Tibial nerve (tissue), 4 donors: ENCODE measurements at regions not wholly inside any gene's neighbourhood (a gene's known extent, or its start where the extent isn't known, plus 50 kb on each side); places are given as distances from the start of the nearest gene placed in this dataset.

Experiments
- DNase-seq, 2 donors: peaks; one replicate each; pipeline ENCODE4 v3.0.0-alpha.2; 2019; ENCODE audit warnings: low spot score in 2 of 2
- H3K27ac ChIP-seq, 4 donors: fragments of 200-600 bp; sonication (generic) in 3 of 4; one replicate each; pipeline ENCODE4 v1.5.1; 2017 to 2019; ENCODE audit warnings: mild to moderate bottlenecking in 1 of 4
- H3K27me3 ChIP-seq, 2 donors: fragments of 200-600 bp; sonication (generic) in 1 of 2; one replicate each; pipeline versions ENCODE4 v1.5.1 to v1.6.0; 2017 to 2019
- H3K36me3 ChIP-seq, 3 donors: fragments of 200-600 bp; sonication (generic); one replicate each; pipeline ENCODE4 v1.5.1; 2018 to 2019
- H3K4me1 ChIP-seq, 4 donors: fragments of 200-600 bp; sonication (generic) in 3 of 4; one replicate each; pipeline ENCODE4 v1.5.1; 2017 to 2019
- H3K4me3 ChIP-seq, 4 donors: fragments of 200-600 bp; sonication (generic) in 3 of 4; one replicate each; pipeline ENCODE4 v1.5.1; 2017 to 2019; ENCODE audit warnings: mild to moderate bottlenecking in 1 of 4, moderate library complexity in 1 of 4
- H3K9me3 ChIP-seq, 4 donors: fragments of 200-600 bp; sonication (generic) in 3 of 4; one replicate each; pipeline ENCODE4 v1.5.1; 2017 to 2019
- EP300 ChIP-seq, 2 donors: sonication (generic); formaldehyde crosslinking; IDR thresholded peaks; one replicate each; pipeline ENCODE4 v1.6.1; 2017; ENCODE audit warnings: antibody characterized with exemption in 2 of 2, mild to moderate bottlenecking in 1 of 2
- POLR2A ChIP-seq, 2 donors: fragments of 450-650 bp; IDR thresholded peaks; one replicate each; pipeline ENCODE4 v1.6.1; 2017; ENCODE audit warnings: antibody characterized with exemption in 2 of 2, mild to moderate bottlenecking in 2 of 2, moderate library complexity in 2 of 2
- WGBS, 2 donors: methylation state at CpG; one replicate each; pipeline ENCODE4 v1.1.5; 2018; 5-methylcytosine and 5-hydroxymethylcytosine counted together
- TF ChIP-seq, protein P1 (sequence below), 5 experiments: fragments of 200-600 bp in 3 of 5; fragments of 450-650 bp in 2 of 5; sonication (generic) in 3 of 5; IDR thresholded peaks; one replicate each; pipeline ENCODE4 v1.5.1; 2016 to 2019; ENCODE audit warnings: antibody characterized with exemption in 5 of 5, mild to moderate bottlenecking in 3 of 5, moderate library complexity in 2 of 5

DNA sequence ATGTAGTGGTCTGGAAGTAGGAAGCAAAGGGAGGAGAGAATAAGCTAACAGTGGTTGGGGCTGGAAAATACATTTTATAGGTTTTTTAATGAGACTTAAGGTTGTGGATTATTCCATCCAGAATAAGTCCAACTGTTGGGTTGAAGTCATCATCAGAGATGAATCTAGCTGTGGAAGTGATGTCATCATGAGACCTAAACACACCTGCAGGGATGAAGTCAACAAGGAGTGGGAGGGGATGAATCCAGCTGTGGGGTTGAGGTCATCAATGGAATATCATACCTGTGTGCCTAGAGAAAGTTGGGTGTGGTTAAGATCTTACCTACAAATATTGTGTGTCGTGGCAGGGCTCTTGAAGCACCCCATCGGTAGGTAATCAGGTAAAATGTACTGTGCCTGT, 730.7 kb downstream of the RFPL4B start:
- Histone ChIP-seq H3K4me3 (no peak overlapping the region), H3K9me3 (peaks cover 0 to 2% (median 0%) of the 10 kb centered on the region in 4 donors), H3K4me1 (peaks cover 0 to 10% (median 0%) of the 10 kb centered on the region in 4 donors), H3K27me3 (no peaks in the 10 kb centered on the region), H3K36me3 (no peaks in the 10 kb centered on the region), H3K27ac (no peak overlapping the region)
- no peak for TF ChIP-seq EP300 (IDR thresholded peaks at IDR 0.05)
- no peak for TF ChIP-seq POLR2A (IDR thresholded peaks at IDR 0.05)
- TF ChIP-seq, protein P1, sequence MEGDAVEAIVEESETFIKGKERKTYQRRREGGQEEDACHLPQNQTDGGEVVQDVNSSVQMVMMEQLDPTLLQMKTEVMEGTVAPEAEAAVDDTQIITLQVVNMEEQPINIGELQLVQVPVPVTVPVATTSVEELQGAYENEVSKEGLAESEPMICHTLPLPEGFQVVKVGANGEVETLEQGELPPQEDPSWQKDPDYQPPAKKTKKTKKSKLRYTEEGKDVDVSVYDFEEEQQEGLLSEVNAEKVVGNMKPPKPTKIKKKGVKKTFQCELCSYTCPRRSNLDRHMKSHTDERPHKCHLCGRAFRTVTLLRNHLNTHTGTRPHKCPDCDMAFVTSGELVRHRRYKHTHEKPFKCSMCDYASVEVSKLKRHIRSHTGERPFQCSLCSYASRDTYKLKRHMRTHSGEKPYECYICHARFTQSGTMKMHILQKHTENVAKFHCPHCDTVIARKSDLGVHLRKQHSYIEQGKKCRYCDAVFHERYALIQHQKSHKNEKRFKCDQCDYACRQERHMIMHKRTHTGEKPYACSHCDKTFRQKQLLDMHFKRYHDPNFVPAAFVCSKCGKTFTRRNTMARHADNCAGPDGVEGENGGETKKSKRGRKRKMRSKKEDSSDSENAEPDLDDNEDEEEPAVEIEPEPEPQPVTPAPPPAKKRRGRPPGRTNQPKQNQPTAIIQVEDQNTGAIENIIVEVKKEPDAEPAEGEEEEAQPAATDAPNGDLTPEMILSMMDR (IDR thresholded peaks at IDR 0.05): no peak
- 96 to 100% methylated on average over 2 of the region's 2 CpGs for WGBS, 2 donors
- DNase-seq: no peak

DNA sequence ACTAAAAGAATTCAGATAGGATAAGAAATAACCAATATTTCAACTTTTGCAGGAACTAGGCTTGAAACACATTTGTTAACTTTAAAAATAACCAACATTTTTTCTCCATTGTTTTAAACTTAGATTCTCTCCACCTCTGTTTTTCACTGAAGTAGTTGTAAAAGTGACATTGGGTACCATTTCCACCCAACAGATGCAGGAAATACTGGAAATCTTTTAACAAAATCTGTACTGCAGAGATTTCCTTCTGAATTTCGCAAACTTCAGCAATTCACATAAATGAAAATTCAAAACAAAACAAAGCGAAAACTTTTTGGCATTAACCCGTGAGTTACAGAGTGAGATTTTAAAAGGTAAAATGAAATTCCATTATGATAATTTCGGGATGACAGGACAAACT, 731.7 kb downstream of the RFPL4B start:
- TF ChIP-seq EP300 (IDR thresholded peaks at IDR 0.05) (no peak), POLR2A (IDR thresholded peaks at IDR 0.05) (no peak)
- TF ChIP-seq, protein P1 (IDR thresholded peaks at IDR 0.05): no peak
- Histone ChIP-seq H3K27me3 (no peaks in the 10 kb centered on the region), H3K4me1 (peaks cover 0 to 9% (median 0%) of the 10 kb centered on the region in 4 donors)

DNA sequence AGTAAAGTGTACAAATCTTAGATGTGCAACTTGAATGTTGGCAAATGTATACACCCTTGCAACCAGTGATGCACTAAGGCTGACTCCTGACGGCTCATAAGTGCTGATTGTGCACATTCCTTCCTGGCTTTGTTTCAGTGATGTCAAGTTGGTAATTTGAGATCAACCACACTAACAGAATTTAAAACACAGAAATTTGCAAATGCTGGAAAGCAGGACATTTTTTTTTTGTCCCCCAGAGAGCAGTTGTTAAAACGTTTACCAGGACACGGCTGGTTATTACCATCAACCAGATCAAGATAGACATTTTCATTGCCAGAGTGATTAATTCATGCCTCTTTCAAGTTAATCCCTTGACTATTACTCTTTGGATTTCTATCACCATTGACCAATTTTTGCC, 735.6 kb downstream of the RFPL4B start:
- no peak for DNase-seq
- WGBS, 2 donors: 19 to 22% methylated on average over 3 of the region's 3 CpGs
- no peak overlapping the region for H3K4me3 ChIP-seq
- no peaks in the 10 kb centered on the region for H3K27me3 ChIP-seq
- no peaks in the 10 kb centered on the region for H3K9me3 ChIP-seq
- H3K27ac ChIP-seq: no peak overlapping the region
- TF ChIP-seq, protein P1 (IDR thresholded peaks at IDR 0.05): no peak
- no peak for TF ChIP-seq EP300 (IDR thresholded peaks at IDR 0.05)
- no peak for TF ChIP-seq POLR2A (IDR thresholded peaks at IDR 0.05)
- H3K4me1 ChIP-seq: no peaks in the 10 kb centered on the region
- H3K36me3 ChIP-seq: no peaks in the 10 kb centered on the region

More for the DNA sequence above, 731.7 kb downstream of the RFPL4B start:
- no peaks in the 10 kb centered on the region for H3K36me3 ChIP-seq
- H3K27ac ChIP-seq: no peak overlapping the region
- H3K9me3 ChIP-seq: peaks cover 0 to 2% (median 0%) of the 10 kb centered on the region in 4 donors
- 80 to 84% methylated on average over 4 of the region's 4 CpGs for WGBS, 2 donors
- H3K4me3 ChIP-seq: no peak overlapping the region
- no peak for DNase-seq

DNA sequence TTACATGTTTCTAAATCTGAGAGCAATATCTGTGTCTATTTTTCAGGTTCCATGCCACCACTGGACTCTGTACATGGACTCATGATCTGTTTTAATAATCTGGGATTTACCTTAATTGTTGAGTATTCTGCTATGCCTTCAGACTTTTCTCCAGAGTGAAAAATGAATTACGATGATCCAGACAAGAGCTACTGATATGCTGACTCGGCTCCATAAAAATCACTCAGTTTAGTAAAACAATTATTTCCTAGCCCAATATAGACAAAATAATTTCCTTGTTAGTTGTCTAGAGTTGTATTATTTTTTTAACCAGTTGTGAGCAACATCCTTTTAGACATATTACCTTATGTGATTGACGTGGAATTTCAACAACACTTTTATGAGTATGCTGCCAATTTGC, 736.8 kb downstream of the RFPL4B start:
- WGBS, 2 donors: 95 to 96% methylated on average over 3 of the region's 3 CpGs
- H3K27ac ChIP-seq: no peak overlapping the region
- no peak overlapping the region for H3K4me3 ChIP-seq
- DNase-seq: no peak
- TF ChIP-seq, protein P1 (IDR thresholded peaks at IDR 0.05): no peak
- TF ChIP-seq POLR2A (IDR thresholded peaks at IDR 0.05) (no peak), EP300 (IDR thresholded peaks at IDR 0.05) (no peak)
- H3K4me1 ChIP-seq: no peaks in the 10 kb centered on the region
- H3K27me3 ChIP-seq: no peaks in the 10 kb centered on the region
- no peaks in the 10 kb centered on the region for H3K9me3 ChIP-seq
- no peaks in the 10 kb centered on the region for H3K36me3 ChIP-seq

DNA sequence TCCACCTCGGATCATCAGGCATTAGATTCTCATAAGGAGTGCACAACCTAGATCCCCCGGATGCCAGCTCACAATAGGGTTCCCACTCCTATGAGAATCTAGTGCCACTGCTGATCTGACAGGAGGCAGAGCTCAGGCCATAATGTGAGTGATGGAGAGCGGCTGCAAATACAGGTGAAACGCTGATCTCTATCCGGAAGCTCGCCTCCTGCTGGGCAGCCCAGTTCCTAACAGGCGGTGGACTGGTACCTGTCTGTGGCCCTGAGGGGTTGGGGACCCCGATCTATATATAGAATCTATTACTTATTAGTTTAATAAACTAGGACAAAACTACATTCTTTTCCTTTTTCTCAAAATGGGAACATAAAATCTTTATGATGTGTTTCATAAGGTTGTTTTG, 741.9 kb downstream of the RFPL4B start:
- Histone ChIP-seq H3K4me1 (no peaks in the 10 kb centered on the region), H3K9me3 (no peaks in the 10 kb centered on the region), H3K36me3 (no peaks in the 10 kb centered on the region), H3K27me3 (no peaks in the 10 kb centered on the region), H3K4me3 (no peak overlapping the region), H3K27ac (no peak overlapping the region)
- TF ChIP-seq, protein P1 (IDR thresholded peaks at IDR 0.05): no peak
- no peak for TF ChIP-seq EP300 (IDR thresholded peaks at IDR 0.05)
- TF ChIP-seq POLR2A (IDR thresholded peaks at IDR 0.05): no peak
- WGBS, 2 donors: 78 to 81% methylated on average over 8 of the region's 8 CpGs
- DNase-seq: no peak
